Stimulated activated memory B cell treated with anti-CD40 and anti-IgM and Interleukin-4, amounts not matched to agents 10 μg/mL and 1 μg/mL and 100 μg/mL, for 72 hours (primary cell): ENCODE measurements at regions not wholly inside any gene's neighbourhood (a gene's known extent, or its start where the extent isn't known, plus 50 kb on each side); places are given as distances from the start of the nearest gene placed in this dataset.

Experiments
- ATAC-seq: fragments of 150-1000 bp; cut with Tn5 transposase; 2 replicates; pipeline ENCODE4 v1.10.0; 2021
- H3K27ac Mint-ChIP-seq: one replicate; pipeline ENCODE4 v1.8.0; 2022; ENCODE audit warnings: mild to moderate bottlenecking, mixed read lengths
- H3K27me3 Mint-ChIP-seq: one replicate; pipeline ENCODE4 v1.8.0; 2022; ENCODE audit warnings: mixed read lengths
- H3K36me3 Mint-ChIP-seq: one replicate; pipeline ENCODE4 v1.8.0; 2022; ENCODE audit warnings: mixed read lengths
- H3K4me1 Mint-ChIP-seq: one replicate; pipeline ENCODE4 v1.8.0; 2022; ENCODE audit warnings: mixed read lengths
- H3K4me3 Mint-ChIP-seq: one replicate; pipeline ENCODE4 v1.8.0; 2022; ENCODE audit warnings: mild to moderate bottlenecking, moderate library complexity, mixed read lengths
- H3K9me3 Mint-ChIP-seq: one replicate; pipeline ENCODE4 v1.8.0; 2022; ENCODE audit warnings: mixed read lengths

GRCh38 chr5:72673623-72674022 lies 142.8 kb upstream of the TNPO1 start:
- Mint-ChIP-seq H3K27me3 (no peaks in the 10 kb centered on the region), H3K27ac (no peak overlapping the region), H3K36me3 (no peaks in the 10 kb centered on the region), H3K4me1 (no peaks in the 10 kb centered on the region), H3K9me3 (peaks cover 10% of the 10 kb centered on the region), H3K4me3 (no peak overlapping the region)
- ATAC-seq, result no peak

- H3K36me3 Mint-ChIP-seq, result no peaks in the 10 kb centered on the region
- no peaks in the 10 kb centered on the region for H3K4me1 Mint-ChIP-seq
- no peaks in the 10 kb centered on the region for H3K27me3 Mint-ChIP-seq
- no peak overlapping the region for H3K27ac Mint-ChIP-seq
- H3K4me3 Mint-ChIP-seq, result no peak overlapping the region
- no peak for ATAC-seq
- peaks cover 10% of the 10 kb centered on the region for H3K9me3 Mint-ChIP-seq
These were observed 143.3 kb upstream of the TNPO1 start for GRCh38 chr5:72673180-72673579.

DNA sequence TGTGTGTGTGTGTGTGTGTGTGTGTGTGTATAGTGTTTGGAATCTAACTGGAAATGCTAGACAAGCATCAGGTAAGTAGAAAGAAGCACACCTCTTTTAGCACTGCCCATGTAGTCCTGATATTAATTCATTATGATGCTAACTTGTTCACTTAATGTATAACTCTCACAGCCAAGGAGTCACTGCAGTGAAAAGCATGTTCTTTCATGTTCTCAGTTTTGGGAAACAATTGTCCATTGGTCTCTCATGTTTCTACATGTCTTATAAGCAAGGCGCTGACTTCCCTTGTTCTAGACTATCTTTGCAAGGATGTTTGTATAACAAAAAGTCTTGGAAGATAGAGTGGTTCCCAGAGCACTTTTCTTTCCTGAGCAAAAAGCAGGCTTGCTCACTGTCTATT lies 148.8 kb upstream of the TNPO1 start:
- Mint-ChIP-seq H3K4me1 (no peaks in the 10 kb centered on the region), H3K27ac (no peak overlapping the region), H3K27me3 (peaks cover 10% of the 10 kb centered on the region), H3K9me3 (no peaks in the 10 kb centered on the region), H3K4me3 (no peak overlapping the region), H3K36me3 (no peaks in the 10 kb centered on the region)
- no peak for ATAC-seq

- Mint-ChIP-seq H3K9me3 (no peaks in the 10 kb centered on the region), H3K27me3 (peaks cover 15% of the 10 kb centered on the region), H3K4me1 (no peaks in the 10 kb centered on the region), H3K27ac (no peak overlapping the region), H3K36me3 (no peaks in the 10 kb centered on the region), H3K4me3 (no peak overlapping the region)
- ATAC-seq, result no peak
These were observed 153.5 kb upstream of the TNPO1 start for GRCh38 chr5:72662936-72663335.

DNA sequence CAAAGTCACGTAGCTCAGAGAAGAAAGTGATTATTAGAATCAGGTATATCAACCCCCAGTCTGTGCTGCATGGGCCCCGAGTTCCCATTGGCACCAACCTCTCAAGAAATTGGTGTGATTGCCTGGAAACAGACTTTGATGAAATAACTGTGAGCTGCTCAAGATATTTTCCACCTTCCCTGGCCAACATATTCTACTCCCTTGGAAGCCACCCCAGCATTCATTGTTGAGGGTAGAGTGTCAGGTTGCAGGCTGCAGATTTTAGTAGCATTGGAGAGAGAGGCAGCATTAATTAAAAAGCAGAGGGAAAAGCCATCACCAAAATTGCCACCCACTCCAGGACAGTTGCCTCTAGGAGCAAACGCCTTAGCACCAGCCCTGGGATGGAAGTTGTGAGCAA lies 154.2 kb upstream of the TNPO1 start:
- Mint-ChIP-seq H3K4me1 (no peaks in the 10 kb centered on the region), H3K4me3 (no peak overlapping the region), H3K9me3 (no peaks in the 10 kb centered on the region), H3K27me3 (peaks cover 15% of the 10 kb centered on the region), H3K27ac (no peak overlapping the region), H3K36me3 (no peaks in the 10 kb centered on the region)
- no peak for ATAC-seq

GRCh38 chr5:72661405-72661804 lies 154.2 kb upstream of the ZNF366 start:
- Mint-ChIP-seq H3K27ac (no peak overlapping the region), H3K36me3 (no peaks in the 10 kb centered on the region), H3K4me3 (no peak overlapping the region), H3K4me1 (no peaks in the 10 kb centered on the region), H3K27me3 (peaks cover 15% of the 10 kb centered on the region), H3K9me3 (no peaks in the 10 kb centered on the region)
- no peak for ATAC-seq

DNA sequence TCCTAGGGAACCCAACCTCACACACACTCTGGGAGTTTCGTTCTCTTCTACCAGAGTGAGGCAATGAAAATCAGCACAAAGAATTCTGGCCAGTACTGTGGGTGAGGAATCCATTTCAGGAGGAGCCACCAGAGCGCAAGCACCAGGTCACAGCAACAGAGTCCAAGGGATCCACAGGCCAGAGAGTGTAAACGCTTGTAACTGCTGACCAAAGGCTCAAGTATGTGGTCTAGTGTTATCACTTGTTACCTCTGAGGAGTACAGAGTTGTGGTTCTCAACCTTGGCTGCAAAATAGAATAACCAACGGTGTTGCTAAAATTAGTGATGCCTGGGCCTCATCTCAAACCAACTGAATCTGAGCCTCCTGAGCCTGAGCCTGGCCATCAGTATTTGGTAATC lies 152.5 kb upstream of the ZNF366 start:
- H3K4me1 Mint-ChIP-seq, result no peaks in the 10 kb centered on the region
- ATAC-seq, result no peak
- peaks cover 15% of the 10 kb centered on the region for H3K27me3 Mint-ChIP-seq
- H3K9me3 Mint-ChIP-seq, result no peaks in the 10 kb centered on the region
- H3K27ac Mint-ChIP-seq, result no peak overlapping the region
- H3K4me3 Mint-ChIP-seq, result no peak overlapping the region
- H3K36me3 Mint-ChIP-seq, result no peaks in the 10 kb centered on the region

GRCh38 chr5:72658761-72659540 lies 151.7 kb upstream of the ZNF366 start:
- Mint-ChIP-seq H3K36me3 (no peaks in the 10 kb centered on the region), H3K27ac (no peak overlapping the region), H3K4me1 (no peaks in the 10 kb centered on the region), H3K27me3 (peaks cover 15% of the 10 kb centered on the region), H3K9me3 (no peaks in the 10 kb centered on the region), H3K4me3 (no peak overlapping the region)
- ATAC-seq, result no peak

DNA sequence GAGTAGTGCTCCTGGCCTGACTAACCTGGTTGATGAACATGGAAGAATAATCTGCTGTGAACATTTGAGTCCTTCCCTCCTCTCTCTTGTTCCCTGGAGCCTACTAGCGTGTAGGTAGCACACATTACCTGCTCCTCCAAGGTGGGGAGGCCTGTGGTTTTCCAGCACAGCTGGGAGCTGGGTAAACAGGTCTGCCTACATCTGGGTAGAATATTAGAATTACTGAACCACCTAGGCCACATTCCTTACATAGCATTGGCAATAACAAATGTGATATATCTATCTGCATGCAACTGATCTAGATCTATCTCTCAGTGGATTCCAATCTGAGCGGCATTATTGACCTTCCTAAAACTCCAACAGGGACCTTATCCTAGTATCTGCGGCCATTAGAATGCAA lies 151.0 kb upstream of the ZNF366 start:
- Mint-ChIP-seq H3K36me3 (no peaks in the 10 kb centered on the region), H3K4me1 (no peaks in the 10 kb centered on the region), H3K9me3 (no peaks in the 10 kb centered on the region), H3K4me3 (no peak overlapping the region), H3K27me3 (peaks cover 9% of the 10 kb centered on the region), H3K27ac (no peak overlapping the region)
- ATAC-seq, result no peak

GRCh38 chr5:72656756-72657513 lies 149.7 kb upstream of the ZNF366 start:
- H3K27me3 Mint-ChIP-seq, result no peaks in the 10 kb centered on the region
- H3K27ac Mint-ChIP-seq, result no peak overlapping the region
- no peak for ATAC-seq
- no peaks in the 10 kb centered on the region for H3K4me1 Mint-ChIP-seq
- H3K4me3 Mint-ChIP-seq, result no peak overlapping the region
- H3K9me3 Mint-ChIP-seq, result no peaks in the 10 kb centered on the region
- no peaks in the 10 kb centered on the region for H3K36me3 Mint-ChIP-seq

DNA sequence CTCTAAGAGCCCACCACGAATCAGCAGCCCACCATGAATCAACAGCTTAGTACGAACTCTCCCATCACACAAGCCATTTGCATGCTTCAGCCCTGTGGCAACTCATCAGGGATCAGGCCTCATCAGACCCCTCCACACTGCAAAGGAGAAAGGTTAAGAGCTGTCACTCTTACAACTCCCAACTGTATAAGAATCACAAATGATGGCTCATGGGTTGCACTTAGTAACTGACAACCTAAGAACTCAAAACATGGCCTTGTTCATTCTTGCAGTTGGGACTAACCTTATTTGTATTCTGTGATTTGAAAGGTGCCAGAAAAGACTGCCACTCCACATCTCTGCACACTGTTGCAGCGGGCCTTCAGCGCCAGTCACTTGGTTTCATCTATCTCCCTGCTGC lies 149.1 kb upstream of the ZNF366 start:
- H3K4me1 Mint-ChIP-seq, result no peaks in the 10 kb centered on the region
- H3K36me3 Mint-ChIP-seq, result no peaks in the 10 kb centered on the region
- no peak overlapping the region for H3K4me3 Mint-ChIP-seq
- ATAC-seq, result no peak
- H3K9me3 Mint-ChIP-seq, result no peaks in the 10 kb centered on the region
- no peak overlapping the region for H3K27ac Mint-ChIP-seq
- no peaks in the 10 kb centered on the region for H3K27me3 Mint-ChIP-seq

DNA sequence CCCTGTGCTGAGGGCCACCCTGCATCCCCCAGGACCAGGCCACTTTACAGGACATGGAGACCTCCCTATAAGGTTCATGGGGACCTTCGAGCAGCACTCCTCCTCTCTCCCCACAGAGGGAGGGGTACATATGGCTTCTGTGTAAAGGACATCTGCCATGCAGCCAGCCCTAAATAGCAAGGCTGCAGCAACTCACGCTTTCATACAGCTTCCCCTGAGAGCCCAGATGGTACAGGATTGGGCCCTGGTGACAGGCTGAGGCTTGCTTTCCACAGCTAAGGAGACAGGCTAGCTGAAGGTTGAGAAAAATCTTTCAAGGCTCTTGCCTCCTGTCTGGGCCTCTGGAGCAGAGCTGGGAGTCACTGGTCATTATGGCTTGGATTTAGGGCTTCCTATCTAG lies 147.0 kb upstream of the ZNF366 start:
- Mint-ChIP-seq H3K4me3 (no peak overlapping the region), H3K4me1 (no peaks in the 10 kb centered on the region), H3K27me3 (no peaks in the 10 kb centered on the region), H3K27ac (no peak overlapping the region), H3K36me3 (no peaks in the 10 kb centered on the region), H3K9me3 (no peaks in the 10 kb centered on the region)
- no peak for ATAC-seq

GRCh38 chr5:72653586-72653985 lies 146.4 kb upstream of the ZNF366 start:
- H3K4me1 Mint-ChIP-seq, result no peaks in the 10 kb centered on the region
- H3K36me3 Mint-ChIP-seq, result no peaks in the 10 kb centered on the region
- no peaks in the 10 kb centered on the region for H3K9me3 Mint-ChIP-seq
- no peak for ATAC-seq
- H3K27me3 Mint-ChIP-seq, result no peaks in the 10 kb centered on the region
- H3K27ac Mint-ChIP-seq, result no peak overlapping the region
- H3K4me3 Mint-ChIP-seq, result no peak overlapping the region

DNA sequence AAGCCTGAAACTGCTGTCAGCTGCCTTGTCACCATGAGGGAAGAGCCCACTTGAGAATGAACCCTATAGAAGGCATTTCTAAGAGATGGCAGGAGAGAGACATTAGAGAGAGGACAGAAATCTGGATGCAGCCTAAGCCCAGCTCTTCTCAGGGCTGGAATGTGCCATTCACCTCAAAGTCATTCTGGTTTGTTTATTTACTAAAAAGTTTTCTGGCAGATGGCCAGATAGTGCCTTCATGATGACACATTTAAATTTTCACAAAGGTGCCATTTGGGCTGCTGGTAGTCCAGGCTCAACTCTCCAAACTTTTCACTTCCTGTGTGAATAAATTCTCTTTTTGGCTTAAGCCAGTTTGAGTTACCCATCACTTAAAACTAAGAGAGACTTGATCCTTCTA lies 144.6 kb upstream of the ZNF366 start:
- no peak for ATAC-seq
- H3K27me3 Mint-ChIP-seq, result no peaks in the 10 kb centered on the region
- no peaks in the 10 kb centered on the region for H3K9me3 Mint-ChIP-seq
- H3K4me1 Mint-ChIP-seq, result no peaks in the 10 kb centered on the region
- H3K4me3 Mint-ChIP-seq, result no peak overlapping the region
- H3K27ac Mint-ChIP-seq, result no peak overlapping the region
- H3K36me3 Mint-ChIP-seq, result no peaks in the 10 kb centered on the region

DNA sequence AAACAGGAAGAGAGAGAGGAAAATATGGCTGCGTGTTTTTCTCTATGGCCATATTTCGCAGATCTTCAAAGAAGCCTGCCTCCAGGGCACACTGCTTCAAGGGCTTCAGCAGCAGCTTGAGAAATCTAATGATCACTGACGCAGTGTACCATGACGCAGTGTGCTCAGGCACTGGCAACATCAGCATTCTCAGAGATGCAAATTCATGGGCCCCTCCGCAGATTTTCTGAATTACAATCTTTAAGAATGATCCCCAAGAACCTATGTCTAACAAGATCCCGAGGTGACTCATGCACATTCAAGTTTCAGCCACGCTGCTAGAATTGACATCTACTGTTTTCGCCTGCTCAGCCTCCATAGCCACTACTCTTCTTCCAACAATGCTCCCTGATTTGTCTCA lies 143.9 kb upstream of the ZNF366 start:
- no peaks in the 10 kb centered on the region for H3K27me3 Mint-ChIP-seq
- no peak overlapping the region for H3K4me3 Mint-ChIP-seq
- no peaks in the 10 kb centered on the region for H3K4me1 Mint-ChIP-seq
- no peak overlapping the region for H3K27ac Mint-ChIP-seq
- H3K36me3 Mint-ChIP-seq, result no peaks in the 10 kb centered on the region
- no peak for ATAC-seq
- no peaks in the 10 kb centered on the region for H3K9me3 Mint-ChIP-seq

DNA sequence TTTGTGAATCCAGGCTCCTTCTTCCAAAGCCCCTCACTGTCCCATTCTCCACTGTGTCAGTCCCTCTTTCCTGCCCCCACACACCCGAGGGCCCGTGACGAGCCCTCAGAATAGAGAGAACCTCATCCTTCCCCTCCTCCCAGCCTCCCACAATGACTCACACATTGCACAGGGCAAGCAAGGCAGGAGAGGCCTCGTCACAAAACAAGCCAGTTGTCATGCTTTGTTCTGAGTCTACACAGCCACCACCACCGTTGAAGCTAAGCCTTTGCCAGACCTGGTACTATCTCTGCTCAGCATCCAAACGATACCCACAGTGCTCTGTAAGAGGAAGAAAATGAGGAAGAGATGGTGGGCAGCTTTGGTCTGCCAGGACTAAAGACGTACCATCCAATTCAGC lies 142.2 kb upstream of the ZNF366 start:
- Mint-ChIP-seq H3K9me3 (no peaks in the 10 kb centered on the region), H3K27ac (no peak overlapping the region), H3K27me3 (no peaks in the 10 kb centered on the region), H3K4me3 (no peak overlapping the region), H3K4me1 (no peaks in the 10 kb centered on the region), H3K36me3 (no peaks in the 10 kb centered on the region)
- no peak for ATAC-seq
